Loucy (cell line): ENCODE measurements at regions not wholly inside any gene's neighbourhood (a gene's known extent, or its start where the extent isn't known, plus 50 kb on each side); places are given as distances from the start of the nearest gene placed in this dataset.

ENCODE experiments used
- H2AFZ ChIP-seq: fragments of 200-600 bp; sonication (generic); 2 replicates; pipeline ENCODE4 v1.6.0; 2016; ENCODE audit warnings: antibody characterized with exemption, mild to moderate bottlenecking, low read length, moderate library complexity
- H3F3A ChIP-seq: fragments of 200-600 bp; 2 replicates; pipeline ENCODE4 v1.6.0; 2016; ENCODE audit warnings: antibody characterized with exemption, low read depth, mild to moderate bottlenecking
- H3K27me3 ChIP-seq: fragments of 200-600 bp; sonication (generic); 2 replicates; pipeline ENCODE4 v1.6.1; 2014; ENCODE audit warnings: low read length, mild to moderate bottlenecking; ENCODE audit not compliant: insufficient read depth, poor library complexity, severe bottlenecking
- H3K36me3 ChIP-seq: fragments of 200-600 bp; sonication (generic); 2 replicates; pipeline ENCODE4 v1.6.1; 2016; ENCODE audit warnings: low read length; ENCODE audit not compliant: insufficient read depth
- H3K4me1 ChIP-seq: fragments of 200-600 bp; sonication (generic); 2 replicates; pipeline ENCODE4 v1.5.1; 2014; ENCODE audit warnings: low read length, mild to moderate bottlenecking; ENCODE audit not compliant: insufficient read depth, poor library complexity, severe bottlenecking
- H3K4me2 ChIP-seq: fragments of 200-600 bp; sonication (generic); 2 replicates; pipeline ENCODE4 v1.6.0; 2014; ENCODE audit warnings: antibody characterized with exemption, low read length, low read depth, mild to moderate bottlenecking; ENCODE audit not compliant: poor library complexity, severe bottlenecking
- H3K4me3 ChIP-seq: fragments of 200-600 bp; sonication (generic); 2 replicates; pipeline ENCODE4 v1.5.1; 2014; ENCODE audit warnings: low read length, mild to moderate bottlenecking, mixed read lengths; ENCODE audit not compliant: poor library complexity, severe bottlenecking
- H3K79me2 ChIP-seq: fragments of 200-600 bp; sonication (generic); 2 replicates; pipeline ENCODE4 v1.6.1; 2014; ENCODE audit warnings: low read length; ENCODE audit not compliant: insufficient read depth
- H3K9ac ChIP-seq: fragments of 200-600 bp; sonication (generic); 2 replicates; pipeline ENCODE4 v1.6.0; 2014; ENCODE audit warnings: mild to moderate bottlenecking, low read depth, low read length, moderate library complexity; ENCODE audit not compliant: poor library complexity, severe bottlenecking
- H3K9me2 ChIP-seq: fragments of 200-600 bp; sonication (generic); replicated peaks from 2 replicates; pipeline ENCODE4 v1.6.1; 2016; ENCODE audit warnings: low read depth, low read length, mixed read lengths
- H3K9me3 ChIP-seq: fragments of 200-600 bp; sonication (generic); 2 replicates; pipeline ENCODE4 v1.6.1; 2014; ENCODE audit warnings: mild to moderate bottlenecking, antibody characterized with exemption, low read length, low read depth; ENCODE audit not compliant: insufficient read depth
- H4K20me1 ChIP-seq: fragments of 200-600 bp; sonication (generic); 2 replicates; pipeline ENCODE4 v1.6.0; 2014; ENCODE audit warnings: antibody characterized with exemption, low read length, mild to moderate bottlenecking; ENCODE audit not compliant: insufficient read depth, poor library complexity, severe bottlenecking
- EZH2phosphoT487 ChIP-seq: fragments of 200-600 bp; IDR thresholded peaks from 2 replicates; pipeline ENCODE4 v1.6.1; 2018; ENCODE audit warnings: antibody characterized with exemption, mild to moderate bottlenecking, moderate library complexity, borderline replicate concordance
- TF ChIP-seq, protein P1 (sequence below): fragments of 200-600 bp; sonication (generic); conservative IDR thresholded peaks from 2 replicates; pipeline ENCODE4 v1.5.1; 2014; ENCODE audit warnings: mild to moderate bottlenecking, antibody characterized with exemption, low read length

DNA sequence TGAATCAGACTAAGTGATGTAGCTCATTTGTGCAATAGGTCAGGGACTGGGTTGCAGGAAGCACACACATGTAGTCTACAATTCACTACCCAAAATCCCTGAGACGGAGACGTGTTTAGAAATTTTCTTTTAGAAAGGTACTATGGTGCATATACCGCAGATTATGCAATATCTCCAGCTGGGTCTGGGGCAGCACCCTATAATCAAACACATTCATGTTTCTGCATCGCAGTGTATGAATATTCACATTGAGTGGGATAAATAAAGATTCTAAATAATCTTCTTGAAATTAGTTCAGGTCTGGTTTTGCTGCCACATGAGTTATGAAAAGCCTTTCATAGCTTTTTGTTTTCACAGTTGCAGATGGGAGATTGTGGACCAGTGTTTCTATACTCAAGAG is 395.7 kb upstream of the FANCL start:
- Histone ChIP-seq H3K4me1 (peaks cover 21% of the 10 kb centered on the region), H3K9ac (no peak overlapping the region), H4K20me1 (no peaks in the 10 kb centered on the region), H2AFZ (no peak overlapping the region), H3K36me3 (no peaks in the 10 kb centered on the region), H3K9me2 (no peaks in the 10 kb centered on the region), H3K79me2 (no peaks in the 10 kb centered on the region), H3F3A (no peaks in the 10 kb centered on the region), H3K27me3 (no peaks in the 10 kb centered on the region), H3K4me2 (no peak overlapping the region), H3K9me3 (no peaks in the 10 kb centered on the region), H3K4me3 (no peak overlapping the region)
- no peak for TF ChIP-seq EZH2phosphoT487
- TF ChIP-seq, protein P1, sequence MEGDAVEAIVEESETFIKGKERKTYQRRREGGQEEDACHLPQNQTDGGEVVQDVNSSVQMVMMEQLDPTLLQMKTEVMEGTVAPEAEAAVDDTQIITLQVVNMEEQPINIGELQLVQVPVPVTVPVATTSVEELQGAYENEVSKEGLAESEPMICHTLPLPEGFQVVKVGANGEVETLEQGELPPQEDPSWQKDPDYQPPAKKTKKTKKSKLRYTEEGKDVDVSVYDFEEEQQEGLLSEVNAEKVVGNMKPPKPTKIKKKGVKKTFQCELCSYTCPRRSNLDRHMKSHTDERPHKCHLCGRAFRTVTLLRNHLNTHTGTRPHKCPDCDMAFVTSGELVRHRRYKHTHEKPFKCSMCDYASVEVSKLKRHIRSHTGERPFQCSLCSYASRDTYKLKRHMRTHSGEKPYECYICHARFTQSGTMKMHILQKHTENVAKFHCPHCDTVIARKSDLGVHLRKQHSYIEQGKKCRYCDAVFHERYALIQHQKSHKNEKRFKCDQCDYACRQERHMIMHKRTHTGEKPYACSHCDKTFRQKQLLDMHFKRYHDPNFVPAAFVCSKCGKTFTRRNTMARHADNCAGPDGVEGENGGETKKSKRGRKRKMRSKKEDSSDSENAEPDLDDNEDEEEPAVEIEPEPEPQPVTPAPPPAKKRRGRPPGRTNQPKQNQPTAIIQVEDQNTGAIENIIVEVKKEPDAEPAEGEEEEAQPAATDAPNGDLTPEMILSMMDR: no peak

DNA sequence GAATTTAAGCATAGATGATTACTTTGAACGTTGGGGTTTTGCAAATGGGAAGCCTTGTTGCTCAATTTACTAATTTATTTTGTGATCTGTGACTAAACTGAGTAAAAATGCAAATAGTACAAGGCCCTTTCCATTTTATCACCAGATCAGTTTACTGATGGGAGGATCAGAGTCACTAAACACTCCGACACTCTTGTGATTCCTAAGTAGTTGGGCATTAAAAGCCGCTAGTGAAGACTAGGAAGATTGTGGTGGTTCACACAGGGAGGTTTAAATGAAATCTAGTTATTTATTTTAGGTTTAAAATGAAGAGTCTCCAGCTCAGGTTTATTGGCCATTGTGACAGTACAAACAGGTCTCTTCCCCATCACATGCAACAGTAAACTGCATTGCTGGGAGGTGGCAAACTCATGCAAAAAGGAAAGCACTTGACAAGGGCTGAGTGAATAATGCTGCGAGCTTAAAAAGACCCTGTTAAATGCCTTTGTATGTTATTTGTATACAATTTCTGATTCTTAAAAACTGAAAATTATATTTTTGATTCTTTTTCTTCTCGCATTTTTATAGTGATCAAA is 394.8 kb upstream of the FANCL start:
- Histone ChIP-seq H4K20me1 (no peaks in the 10 kb centered on the region), H2AFZ (no peak overlapping the region), H3K36me3 (no peaks in the 10 kb centered on the region), H3K9ac (no peak overlapping the region), H3K9me2 (no peaks in the 10 kb centered on the region), H3K4me3 (no peak overlapping the region), H3K9me3 (no peaks in the 10 kb centered on the region), H3K27me3 (no peaks in the 10 kb centered on the region), H3K79me2 (no peaks in the 10 kb centered on the region), H3K4me2 (no peak overlapping the region), H3K4me1 (peaks cover 21% of the 10 kb centered on the region), H3F3A (no peaks in the 10 kb centered on the region)
- TF ChIP-seq, protein P1: no peak
- TF ChIP-seq EZH2phosphoT487: no peak

DNA sequence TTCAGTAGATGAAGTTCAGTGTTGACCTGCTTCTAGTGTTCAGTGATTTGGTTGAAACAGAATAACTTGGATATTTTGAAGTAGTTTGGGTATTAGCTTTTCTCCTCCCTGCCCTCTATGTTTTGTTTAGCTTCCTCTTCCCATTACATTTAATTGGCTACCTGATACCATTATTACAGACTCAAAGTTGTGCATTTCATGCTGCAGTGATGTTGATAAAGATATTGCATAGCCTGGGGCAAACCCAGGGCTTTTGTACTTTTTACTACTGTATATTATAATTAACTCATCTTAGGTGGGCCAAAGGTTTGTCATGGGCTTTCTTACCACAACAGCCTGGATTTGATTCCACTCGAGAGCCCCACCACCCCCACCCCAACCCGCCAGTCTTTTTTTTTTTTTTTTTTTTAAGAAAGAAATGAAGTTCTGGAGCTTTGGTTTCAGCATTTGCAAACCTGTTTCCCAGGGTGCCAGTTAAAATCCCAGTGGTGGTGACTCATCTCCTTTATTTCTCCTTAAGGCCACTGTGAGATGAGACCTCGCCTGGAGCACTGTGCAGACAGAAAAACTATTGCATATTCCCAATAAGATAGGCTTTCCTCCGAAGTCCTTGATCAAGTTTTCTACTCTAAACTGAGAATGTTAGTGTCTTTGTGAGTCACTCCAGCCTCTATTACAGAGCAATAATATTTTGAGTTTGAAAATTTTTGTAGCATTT is 393.7 kb upstream of the FANCL start:
- Histone ChIP-seq H3F3A (no peaks in the 10 kb centered on the region), H4K20me1 (no peaks in the 10 kb centered on the region), H2AFZ (no peak overlapping the region), H3K9me3 (no peaks in the 10 kb centered on the region), H3K9ac (no peak overlapping the region), H3K4me3 (no peak overlapping the region), H3K79me2 (no peaks in the 10 kb centered on the region), H3K27me3 (no peaks in the 10 kb centered on the region), H3K4me2 (no peak overlapping the region), H3K4me1 (peaks cover 21% of the 10 kb centered on the region), H3K36me3 (no peaks in the 10 kb centered on the region), H3K9me2 (no peaks in the 10 kb centered on the region)
- TF ChIP-seq, protein P1: no peak
